ENCODE measurements at regions not wholly inside any gene's neighbourhood (a gene's known extent, or its start where the extent isn't known, plus 50 kb on each side); places are given as distances from the start of the nearest gene placed in this dataset.

- Mint-ChIP-seq H3K27ac (no peak overlapping the region), H3K9me3 (no peaks in the 10 kb centered on the region), H3K4me3 (no peak overlapping the region), H3K36me3 (no peaks in the 10 kb centered on the region), H3K27me3 (peaks cover 6% of the 10 kb centered on the region), H3K4me1 (no peaks in the 10 kb centered on the region)
- DNase-seq (ENCODE audit: low spot score in 2 of 2) (no peak), ATAC-seq (ENCODE audit: low read depth) (no peak)
These were observed 180.3 kb downstream of the THBS2 start for GRCh38 chr6:169073311-169073710.

- peaks cover 6% of the 10 kb centered on the region for H3K27me3 Mint-ChIP-seq
- H3K9me3 Mint-ChIP-seq, result no peaks in the 10 kb centered on the region
- ATAC-seq (ENCODE audit: low read depth), result no peak
- no peak overlapping the region for H3K27ac Mint-ChIP-seq
- no peak overlapping the region for H3K4me3 Mint-ChIP-seq
- no peaks in the 10 kb centered on the region for H3K4me1 Mint-ChIP-seq
- no peak for DNase-seq (ENCODE audit: low spot score in 2 of 2)
- no peaks in the 10 kb centered on the region for H3K36me3 Mint-ChIP-seq
These were observed 181.3 kb downstream of the THBS2 start for GRCh38 chr6:169072127-169073042.

GRCh38 chr6:169071394-169071793 lies 182.3 kb downstream of the THBS2 start:
- Mint-ChIP-seq H3K27me3 (peaks cover 2% of the 10 kb centered on the region), H3K36me3 (no peaks in the 10 kb centered on the region), H3K4me1 (no peaks in the 10 kb centered on the region)

GRCh38 chr6:169070506-169071176 lies 183.0 kb downstream of the THBS2 start:
- H3K4me3 Mint-ChIP-seq, result no peak overlapping the region
- H3K9me3 Mint-ChIP-seq, result no peaks in the 10 kb centered on the region
- no peak overlapping the region for H3K27ac Mint-ChIP-seq
- DNase-seq (ENCODE audit: low spot score in 2 of 2) (no peak), ATAC-seq (ENCODE audit: low read depth) (no peak)
- H3K4me1 Mint-ChIP-seq, result no peaks in the 10 kb centered on the region
- H3K36me3 Mint-ChIP-seq, result no peaks in the 10 kb centered on the region
- peaks cover 2% of the 10 kb centered on the region for H3K27me3 Mint-ChIP-seq

More at GRCh38 chr6:169071394-169071793, 182.3 kb downstream of the THBS2 start:
- Mint-ChIP-seq H3K4me3 (no peak overlapping the region), H3K27ac (no peak overlapping the region), H3K9me3 (no peaks in the 10 kb centered on the region)
- DNase-seq (ENCODE audit: low spot score in 2 of 2) (no peak), ATAC-seq (ENCODE audit: low read depth) (no peak)

- ATAC-seq (ENCODE audit: low read depth) (no peak), DNase-seq (ENCODE audit: low spot score in 2 of 2) (no peak)
- Mint-ChIP-seq H3K9me3 (no peaks in the 10 kb centered on the region), H3K4me3 (no peak overlapping the region), H3K27ac (no peak overlapping the region), H3K36me3 (no peaks in the 10 kb centered on the region), H3K27me3 (peaks cover 4% of the 10 kb centered on the region), H3K4me1 (no peaks in the 10 kb centered on the region)
These were observed 184.3 kb downstream of the THBS2 start for GRCh38 chr6:169069356-169069755.

GRCh38 chr6:169064194-169064593 lies 189.5 kb downstream of the THBS2 start:
- H3K9me3 Mint-ChIP-seq, result peaks cover 5% of the 10 kb centered on the region
- DNase-seq (ENCODE audit: low spot score in 2 of 2) (no peak), ATAC-seq (ENCODE audit: low read depth) (no peak)
- no peaks in the 10 kb centered on the region for H3K4me1 Mint-ChIP-seq
- H3K27ac Mint-ChIP-seq, result no peak overlapping the region
- peaks cover 3% of the 10 kb centered on the region for H3K27me3 Mint-ChIP-seq
- H3K36me3 Mint-ChIP-seq, result peaks cover 3% of the 10 kb centered on the region
- no peak overlapping the region for H3K4me3 Mint-ChIP-seq

GRCh38 chr6:169062272-169062671 lies 191.4 kb downstream of the THBS2 start:
- H3K9me3 Mint-ChIP-seq, result peaks cover 5% of the 10 kb centered on the region
- no peaks in the 10 kb centered on the region for H3K4me1 Mint-ChIP-seq
- no peak overlapping the region for H3K27ac Mint-ChIP-seq
- ATAC-seq (ENCODE audit: low read depth), result no peak
- no peak overlapping the region for H3K4me3 Mint-ChIP-seq
- H3K36me3 Mint-ChIP-seq, result peaks cover 3% of the 10 kb centered on the region
- no peak for DNase-seq (ENCODE audit: low spot score in 2 of 2)
- H3K27me3 Mint-ChIP-seq, result peaks cover 3% of the 10 kb centered on the region

- ATAC-seq (ENCODE audit: low read depth) (no peak), DNase-seq (ENCODE audit: low spot score in 2 of 2) (no peak)
- peaks cover 11% of the 10 kb centered on the region for H3K9me3 Mint-ChIP-seq
- H3K27me3 Mint-ChIP-seq, result peaks cover 2% of the 10 kb centered on the region
- peaks cover 3% of the 10 kb centered on the region for H3K36me3 Mint-ChIP-seq
- no peak overlapping the region for H3K27ac Mint-ChIP-seq
- no peaks in the 10 kb centered on the region for H3K4me1 Mint-ChIP-seq
- no peak overlapping the region for H3K4me3 Mint-ChIP-seq
These were observed 195.0 kb downstream of the THBS2 start for GRCh38 chr6:169058634-169059033.

GRCh38 chr6:169052462-169052861 lies 201.2 kb downstream of the THBS2 start:
- no peaks in the 10 kb centered on the region for H3K36me3 Mint-ChIP-seq
- ATAC-seq (ENCODE audit: low read depth) (no peak), DNase-seq (ENCODE audit: low spot score in 2 of 2) (no peak)
- no peak overlapping the region for H3K4me3 Mint-ChIP-seq
- no peaks in the 10 kb centered on the region for H3K27me3 Mint-ChIP-seq
- no peak overlapping the region for H3K27ac Mint-ChIP-seq
- H3K9me3 Mint-ChIP-seq, result peaks cover 6% of the 10 kb centered on the region
- no peaks in the 10 kb centered on the region for H3K4me1 Mint-ChIP-seq

- Mint-ChIP-seq H3K4me1 (no peaks in the 10 kb centered on the region), H3K9me3 (peaks cover 5% of the 10 kb centered on the region), H3K27ac (no peak overlapping the region), H3K27me3 (no peaks in the 10 kb centered on the region), H3K4me3 (no peak overlapping the region), H3K36me3 (no peaks in the 10 kb centered on the region)
- no peak for ATAC-seq (ENCODE audit: low read depth)
- DNase-seq (ENCODE audit: low spot score in 2 of 2), result no peak
These were observed 202.3 kb downstream of the THBS2 start for GRCh38 chr6:169051371-169051770.

- DNase-seq (ENCODE audit: low spot score in 2 of 2) (no peak), ATAC-seq (ENCODE audit: low read depth) (no peak)
- Mint-ChIP-seq H3K4me3 (no peak overlapping the region), H3K4me1 (no peaks in the 10 kb centered on the region), H3K36me3 (no peaks in the 10 kb centered on the region), H3K27ac (no peak overlapping the region), H3K9me3 (no peaks in the 10 kb centered on the region), H3K27me3 (peaks cover 2% of the 10 kb centered on the region)
These were observed 204.8 kb downstream of the THBS2 start for GRCh38 chr6:169048865-169049205.

- no peak overlapping the region for H3K4me3 Mint-ChIP-seq
- H3K4me1 Mint-ChIP-seq, result no peaks in the 10 kb centered on the region
- H3K27me3 Mint-ChIP-seq, result peaks cover 2% of the 10 kb centered on the region
- H3K36me3 Mint-ChIP-seq, result no peaks in the 10 kb centered on the region
- ATAC-seq (ENCODE audit: low read depth), result no peak
- no peaks in the 10 kb centered on the region for H3K9me3 Mint-ChIP-seq
- no peak for DNase-seq (ENCODE audit: low spot score in 2 of 2)
- no peak overlapping the region for H3K27ac Mint-ChIP-seq
These were observed 205.3 kb downstream of the THBS2 start for GRCh38 chr6:169048185-169048864.

- no peak overlapping the region for H3K27ac Mint-ChIP-seq
- H3K9me3 Mint-ChIP-seq, result no peaks in the 10 kb centered on the region
- ATAC-seq (ENCODE audit: low read depth), result no peak
- no peak overlapping the region for H3K4me3 Mint-ChIP-seq
- no peak for DNase-seq (ENCODE audit: low spot score in 2 of 2)
- H3K27me3 Mint-ChIP-seq, result peaks cover 2% of the 10 kb centered on the region
- H3K36me3 Mint-ChIP-seq, result no peaks in the 10 kb centered on the region
- no peaks in the 10 kb centered on the region for H3K4me1 Mint-ChIP-seq
These were observed 206.3 kb downstream of the THBS2 start for GRCh38 chr6:169047345-169047744.

- ATAC-seq (ENCODE audit: low read depth) (no peak), DNase-seq (ENCODE audit: low spot score in 2 of 2) (no peak)
- no peaks in the 10 kb centered on the region for H3K9me3 Mint-ChIP-seq
These were observed 207.0 kb downstream of the THBS2 start for GRCh38 chr6:169046483-169047192.

More at GRCh38 chr6:169046483-169047192, 207.0 kb downstream of the THBS2 start:
- Mint-ChIP-seq H3K27ac (no peak overlapping the region), H3K4me1 (no peaks in the 10 kb centered on the region), H3K4me3 (no peak overlapping the region), H3K27me3 (peaks cover 2% of the 10 kb centered on the region), H3K36me3 (no peaks in the 10 kb centered on the region)
